GM19240 (cell line): ENCODE measurements at regions not wholly inside any gene's neighbourhood (a gene's known extent, or its start where the extent isn't known, plus 50 kb on each side); places are given as distances from the start of the nearest gene placed in this dataset.

ENCODE experiments used
- DNase-seq: peaks from one replicate; pipeline ENCODE4 v3.0.0; 2011; ENCODE audit warnings: low spot score; ENCODE audit not compliant: insufficient read length

DNA sequence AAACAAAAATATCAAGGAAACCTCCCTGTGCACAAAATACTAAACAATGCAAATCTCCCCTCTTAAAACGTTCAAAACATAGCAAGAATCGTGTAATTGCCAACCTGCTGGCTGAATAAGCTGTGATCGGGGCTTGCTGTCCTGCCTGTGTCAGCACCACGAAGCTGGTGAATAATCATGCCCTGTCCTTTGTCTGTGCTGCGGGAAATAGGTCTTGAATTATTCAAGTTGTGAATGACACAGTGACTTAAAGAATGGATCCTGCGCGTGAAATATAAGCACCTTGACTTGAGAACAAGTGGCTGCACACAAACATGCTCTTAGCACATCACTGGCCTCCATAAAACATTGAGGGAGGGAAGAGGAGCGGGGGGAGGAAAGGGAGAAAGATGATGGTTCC, 130.2 kb downstream of the OAT start:
- no peak for DNase-seq

DNA sequence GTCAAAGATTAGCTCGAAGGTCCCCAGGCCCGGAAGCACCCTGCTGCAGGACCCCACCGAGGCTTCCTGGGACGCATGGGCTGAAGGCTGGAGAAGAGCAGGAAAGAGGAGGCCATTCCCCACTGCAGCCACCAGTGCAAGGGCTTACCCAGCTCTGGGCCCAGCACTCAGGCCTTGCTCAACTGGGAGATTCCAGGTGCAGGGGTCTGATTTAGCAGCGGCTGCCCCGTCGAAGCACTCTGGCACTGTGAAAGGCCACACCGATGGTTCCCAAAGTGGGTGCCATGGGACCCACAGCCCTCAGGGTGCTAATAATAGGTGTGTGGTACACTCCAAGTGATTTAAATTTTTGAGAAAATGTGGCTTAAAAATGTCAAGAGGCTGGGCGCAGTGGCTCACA, 130.9 kb downstream of the OAT start:
- DNase-seq: no peak

DNA sequence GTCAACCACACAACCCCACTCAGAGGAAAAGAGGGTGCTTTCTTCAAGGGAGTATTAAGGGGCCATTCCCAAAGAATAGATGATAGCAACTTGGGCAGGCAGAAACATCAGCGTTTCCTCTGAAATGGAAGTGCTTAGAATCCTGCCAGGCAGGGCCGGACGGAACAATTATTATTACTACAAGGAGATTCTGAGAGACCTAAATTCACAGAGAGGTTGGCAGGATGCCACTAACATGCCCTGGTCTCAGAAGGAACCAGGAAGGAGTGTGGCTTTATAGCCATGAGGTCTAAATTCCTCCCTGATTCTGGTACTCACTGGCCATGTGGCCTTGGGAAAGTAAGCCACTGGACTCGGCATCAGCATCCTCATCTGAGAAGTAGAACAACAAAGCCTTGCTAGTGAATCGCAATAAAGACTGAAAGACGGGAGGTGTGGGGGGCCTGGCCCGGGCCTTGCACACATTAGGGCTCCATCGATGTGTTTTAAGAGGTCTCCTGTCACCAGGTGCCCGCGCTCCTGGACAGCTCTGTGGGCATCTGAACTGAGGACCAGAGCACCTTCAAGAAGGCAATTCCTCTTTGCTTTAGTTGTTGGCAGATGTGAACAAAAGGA, 131.5 kb downstream of the OAT start:
- DNase-seq: no peak

GRCh38 chr10:124286621-124287020, 132.1 kb downstream of the OAT start:
- DNase-seq: no peak

DNA sequence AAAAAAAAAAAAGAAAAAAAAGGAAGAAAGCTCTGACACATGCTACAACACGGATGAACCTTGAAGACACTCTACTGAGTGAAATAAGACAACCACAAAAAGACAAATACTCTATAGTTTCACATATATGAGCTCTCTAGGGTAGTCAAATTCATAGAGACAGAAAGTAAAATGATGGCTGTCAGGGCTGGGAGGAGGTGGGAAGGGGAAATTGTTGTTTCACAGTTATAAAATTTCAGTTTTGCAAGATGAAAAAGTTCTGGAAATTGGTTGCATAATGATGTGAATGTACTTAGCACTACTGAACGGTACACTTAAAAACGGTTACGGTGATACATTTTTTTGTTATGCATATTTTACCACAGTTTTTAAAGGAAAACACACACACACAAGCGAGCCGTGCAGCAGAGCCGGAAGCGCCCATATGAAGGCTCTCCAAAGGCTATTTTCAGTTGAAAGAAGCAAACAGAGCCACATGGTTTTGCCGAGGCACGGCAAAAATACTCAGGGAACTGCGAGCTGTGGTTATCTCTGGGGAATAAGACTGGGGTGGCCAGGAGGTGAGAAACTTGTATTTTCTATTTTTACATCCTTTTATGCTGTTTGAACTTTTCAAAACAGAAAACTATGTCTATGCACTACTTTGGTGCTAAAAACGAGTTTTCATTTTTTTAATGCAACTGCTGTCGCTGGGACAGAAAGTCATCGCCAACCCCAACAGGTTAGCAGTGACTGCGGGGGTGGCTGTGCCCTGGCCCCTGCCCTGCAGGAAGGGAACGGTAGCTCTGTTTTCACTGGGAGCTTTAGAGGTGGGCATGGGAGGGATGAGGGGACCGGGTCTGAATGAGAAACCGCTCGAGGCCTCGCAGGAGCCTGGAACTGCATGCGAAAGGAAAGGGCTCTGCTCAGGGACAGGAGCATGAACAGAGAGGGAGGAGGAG, 132.9 kb downstream of the OAT start:
- peak; percentile 21 for DNase-seq

DNA sequence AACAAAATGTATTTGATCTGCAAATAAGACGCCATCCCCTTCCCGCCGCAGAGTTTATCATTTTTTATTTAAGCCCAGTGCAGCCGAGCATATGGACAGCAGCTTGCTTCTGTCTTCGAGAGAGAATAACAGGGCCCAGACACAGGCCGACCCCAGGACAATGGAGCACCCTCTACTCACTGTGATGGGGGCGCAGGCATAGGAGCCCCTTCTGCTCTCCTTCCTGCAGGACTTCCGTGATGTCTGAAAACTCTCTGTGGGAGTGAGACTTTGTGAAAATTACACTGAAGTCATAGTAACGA, 134.8 kb downstream of the OAT start:
- DNase-seq: no peak

DNA sequence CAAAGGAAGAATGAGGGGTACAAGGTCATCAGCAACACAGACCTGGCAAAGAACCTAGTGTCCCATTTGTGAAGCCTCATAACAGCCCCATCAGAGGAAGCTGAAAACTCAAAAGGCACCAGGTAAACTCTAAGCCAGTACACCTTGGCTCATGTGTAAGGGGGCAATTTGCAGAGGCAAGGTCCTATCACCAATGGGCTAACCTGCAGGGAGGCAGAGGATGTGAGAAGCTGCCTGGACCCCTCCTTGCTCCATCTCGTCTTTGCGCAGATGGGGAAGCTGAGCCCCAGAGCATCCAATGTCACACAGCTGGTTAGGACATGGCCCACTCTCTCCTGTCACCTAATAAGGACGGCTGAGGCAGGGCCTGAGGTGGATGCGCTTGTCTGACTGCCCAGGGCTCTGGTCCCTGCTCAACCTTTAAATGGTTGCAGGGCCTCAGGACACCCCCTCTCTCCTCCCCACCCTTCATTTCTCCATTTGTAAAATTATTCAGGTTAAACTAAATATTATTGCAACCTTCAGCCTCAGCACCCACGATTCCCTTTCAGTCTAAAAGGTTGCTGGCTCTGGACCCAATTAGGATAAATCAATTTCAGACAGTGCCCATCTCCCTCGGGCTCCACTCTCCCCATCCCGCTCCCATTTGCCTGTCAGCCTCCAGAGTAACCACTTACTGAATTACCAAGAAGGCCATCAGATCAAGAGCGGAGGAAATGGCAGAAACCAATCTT, 135.3 kb downstream of the OAT start:
- no peak for DNase-seq

GRCh38 chr10:124282326-124282725, 136.4 kb downstream of the OAT start:
- DNase-seq: no peak

- no peak for DNase-seq
Measured at GRCh38 chr10:124281666-124282065, 137.1 kb downstream of the OAT start.

GRCh38 chr10:124280916-124281315, 137.8 kb downstream of the OAT start:
- DNase-seq: no peak

DNA sequence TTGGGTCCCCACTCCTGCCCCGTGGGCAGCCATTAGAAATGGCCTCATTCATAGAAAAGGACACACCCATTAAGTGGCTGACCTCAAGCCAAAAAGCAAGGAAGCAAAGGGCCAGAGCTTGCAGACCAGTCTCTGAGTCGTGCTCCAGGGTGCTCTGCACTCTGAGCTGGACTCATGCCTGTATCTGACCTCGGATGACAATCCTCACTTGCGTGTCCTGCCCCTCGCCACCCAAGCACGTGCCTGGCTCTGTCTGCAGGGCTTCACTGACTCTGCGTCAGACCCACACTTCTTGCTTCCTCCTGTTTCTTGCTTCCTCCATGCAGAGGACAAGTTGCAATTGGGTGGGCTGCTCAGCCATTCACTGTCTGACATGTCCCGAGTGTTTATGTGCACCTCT, 138.8 kb downstream of the OAT start:
- DNase-seq: no peak

DNA sequence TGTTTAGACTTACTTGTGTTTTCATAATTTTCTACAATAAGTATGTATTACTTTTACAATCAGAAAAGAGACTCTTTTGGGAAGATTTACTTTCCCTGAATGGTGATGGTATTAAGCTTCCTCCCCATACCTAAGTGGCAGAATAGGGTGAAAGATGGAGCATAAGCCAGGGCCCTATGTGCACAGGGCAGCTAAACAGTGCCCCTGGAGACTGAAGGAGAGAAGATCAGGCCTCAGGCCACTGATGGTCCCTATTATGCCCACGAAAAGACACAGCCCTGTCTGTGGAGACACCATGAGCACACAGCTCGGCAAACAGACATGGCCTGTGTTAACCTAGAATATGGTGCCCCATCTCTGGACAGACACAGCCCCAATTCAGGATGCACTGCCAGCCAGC, 139.4 kb downstream of the OAT start:
- DNase-seq: no peak

- no peak for DNase-seq
Measured at GRCh38 chr10:124278356-124278755, 140.4 kb downstream of the OAT start.

DNA sequence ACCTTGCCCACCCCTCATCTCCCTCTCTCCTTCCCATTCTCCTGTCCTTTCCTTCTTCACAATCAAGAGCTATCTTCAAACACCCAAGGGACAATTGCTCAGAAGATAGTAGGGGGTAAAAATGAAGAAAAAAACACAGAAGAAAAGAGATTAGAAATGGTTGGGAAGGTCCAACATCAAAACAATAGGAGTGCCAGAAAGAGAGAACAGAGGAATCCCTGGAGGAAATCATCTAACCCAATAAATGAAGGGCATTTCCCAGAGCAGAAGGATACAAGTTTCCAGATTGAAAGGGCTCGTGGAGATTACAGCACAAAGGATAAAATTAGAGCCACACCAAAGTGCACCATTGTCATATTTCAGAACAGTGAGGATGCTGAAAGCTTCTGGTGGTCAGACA, 145.6 kb downstream of the OAT start:
- no peak for DNase-seq

GRCh38 chr10:124271676-124272075, 147.0 kb downstream of the OAT start:
- no peak for DNase-seq

DNA sequence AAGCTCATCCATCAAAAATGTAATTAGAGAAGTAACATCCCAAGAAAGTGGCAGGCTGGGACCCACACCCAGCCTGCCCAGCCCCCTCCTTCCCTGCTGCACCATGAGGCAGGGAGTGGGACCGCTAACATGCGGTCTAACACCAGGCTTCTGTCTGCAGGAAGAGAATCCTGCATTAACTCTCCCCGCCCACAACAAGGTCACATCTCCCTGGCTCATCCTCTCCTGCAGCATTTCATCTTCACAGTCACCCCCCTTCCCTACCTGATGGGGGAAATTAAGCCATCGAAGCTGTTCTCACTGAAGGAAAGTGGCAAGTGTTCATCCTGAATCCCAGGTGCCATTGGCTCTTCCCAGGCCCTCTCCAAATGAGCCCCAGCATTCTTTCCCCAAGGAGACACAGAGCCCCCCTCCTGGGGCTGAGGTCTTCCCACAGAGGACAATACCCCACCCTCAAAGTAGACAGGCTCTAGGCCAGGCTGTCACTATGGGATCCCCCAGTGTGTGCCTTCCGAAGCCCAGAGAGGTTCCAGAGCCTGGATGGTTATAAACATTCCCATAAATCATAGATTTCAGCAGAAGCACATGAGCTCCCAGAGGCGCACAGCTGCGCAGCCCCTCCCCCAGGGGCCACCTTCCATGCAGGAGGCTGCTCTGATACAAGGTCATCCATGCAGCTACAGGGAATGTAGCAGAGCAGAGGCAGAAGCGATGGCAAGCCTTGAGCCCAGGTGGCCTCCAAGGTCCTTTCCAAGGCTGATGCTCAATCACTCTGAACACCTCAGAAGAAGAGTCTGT, 148.0 kb downstream of the OAT start:
- DNase-seq: no peak

GRCh38 chr10:124268976-124269375, 149.7 kb downstream of the OAT start:
- DNase-seq: no peak

GRCh38 chr10:124267911-124268549, 150.7 kb downstream of the OAT start:
- no peak for DNase-seq

DNA sequence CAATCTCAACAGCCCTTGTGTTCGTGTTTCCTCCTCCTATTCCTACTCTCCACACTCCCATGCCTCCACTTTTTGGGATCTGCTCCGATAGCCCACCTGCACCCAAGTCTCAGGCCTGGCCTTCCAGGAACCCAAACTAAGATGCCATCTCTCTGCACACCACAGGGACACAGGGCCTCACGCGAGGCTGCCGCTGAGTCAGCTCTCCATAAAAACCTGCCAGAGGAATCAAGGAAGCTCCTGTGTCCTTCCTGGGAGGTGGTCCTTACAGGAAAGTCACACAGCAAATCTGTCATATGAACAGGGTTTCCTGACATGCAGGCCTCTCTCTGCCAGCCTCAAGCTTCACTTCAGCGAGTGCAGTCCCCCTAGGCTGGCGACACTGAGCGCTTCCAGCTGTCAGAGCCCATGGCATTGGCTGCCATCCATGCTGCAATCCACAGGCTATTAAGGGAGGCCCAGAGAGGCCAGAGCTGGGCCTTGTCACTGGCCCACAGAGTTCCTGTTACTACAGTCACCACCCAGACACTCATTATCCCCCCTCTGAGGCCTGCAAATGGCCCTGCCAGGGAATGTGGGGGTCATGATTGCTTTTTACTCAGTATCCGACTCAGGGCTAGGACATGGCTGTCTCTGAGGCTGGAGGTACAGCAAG, 151.4 kb downstream of the OAT start:
- no peak for DNase-seq

GRCh38 chr10:124266468-124267230, 152.1 kb downstream of the OAT start:
- DNase-seq: no peak
